H1 (cell line): ENCODE measurements at regions not wholly inside any gene's neighbourhood (a gene's known extent, or its start where the extent isn't known, plus 50 kb on each side); places are given as distances from the start of the nearest gene placed in this dataset.

Source experiments
- CTCF ChIA-PET: fragments of 300-600 bp; sonication (Branson Sonifier 250); formaldehyde crosslinking; loops from one replicate; lab custom pipeline; 2021; ENCODE audit not compliant: partially characterized antibody; lab: Charles Lee
- POLR2A ChIA-PET: fragments of 300-600 bp; sonication (Branson Sonifier 250); formaldehyde crosslinking; loops from one replicate; lab custom pipeline; 2021; ENCODE audit warnings: inconsistent platforms; ENCODE audit not compliant: partially characterized antibody; lab: Charles Lee
- DNase-seq, 2 experiments: peaks; one replicate each; pipeline versions ENCODE4 v3.0.0 to v3.0.0-alpha.2; 2010 to 2022; ENCODE audit warnings: low spot score in 2 of 2, low read depth in 1 of 2, mixed read lengths in 1 of 2
- FAIRE-seq: peaks from 2 replicates; lab custom pipeline; 2011; peaks lifted over from hg19 to GRCh38; lab: Jason Lieb, UNC
- H2AFZ ChIP-seq: 2 replicates; pipeline ENCODE4 v1.8.1; 2012; ENCODE audit warnings: low read length, inconsistent platforms
- H2AK5ac ChIP-seq: 2 replicates; pipeline ENCODE4 v1.6.1; 2013; ENCODE audit warnings: low read depth, low read length
- H2BK120ac ChIP-seq: replicated peaks from 2 replicates; pipeline ENCODE3; 2013; ENCODE audit warnings: low read depth, low read length, inconsistent platforms
- H2BK12ac ChIP-seq: 2 replicates; pipeline ENCODE4 v1.6.1; 2013; ENCODE audit warnings: low read depth, low read length
- H2BK15ac ChIP-seq: 2 replicates; pipeline ENCODE4 v1.6.1; 2013; ENCODE audit warnings: low read length
- H2BK20ac ChIP-seq: 2 replicates; pipeline ENCODE4 v1.6.1; 2013; ENCODE audit warnings: low read length
- H2BK5ac ChIP-seq: 2 replicates; pipeline ENCODE4 v1.6.1; 2013; ENCODE audit warnings: low read depth, low read length
- H3K14ac ChIP-seq: 2 replicates; pipeline ENCODE4 v1.6.1; 2013; ENCODE audit warnings: inconsistent platforms; ENCODE audit not compliant: insufficient read length
- H3K18ac ChIP-seq: 2 replicates; pipeline ENCODE4 v1.6.1; 2013; ENCODE audit warnings: low read length; ENCODE audit errors: extremely low read depth
- H3K23ac ChIP-seq: 2 replicates; pipeline ENCODE4 v1.6.1; 2013; ENCODE audit warnings: inconsistent platforms; ENCODE audit not compliant: insufficient read length
- H3K23me2 ChIP-seq: 2 replicates; pipeline ENCODE4 v1.6.1; 2013; ENCODE audit warnings: low read depth, low read length
- H3K27ac ChIP-seq: 2 replicates; pipeline ENCODE4 v1.6.1; 2011; ENCODE audit warnings: low read depth, low read length, inconsistent platforms
- H3K27me3 ChIP-seq, 4 experiments: replicated peaks in 1 of 4; 1 replicate in 1 of 4; 2 replicates in 3 of 4; pipeline versions ENCODE4 v1.6.1 to v1.8.1; 2011 to 2013; ENCODE audit warnings: low read length in 3 of 4, mild to moderate bottlenecking in 3 of 4, inconsistent platforms in 2 of 4, mixed read lengths in 2 of 4, moderate library complexity in 1 of 4; ENCODE audit not compliant: control insufficient read depth in 3 of 4, insufficient read depth in 3 of 4; ENCODE audit errors: extremely low read depth in 1 of 4
- H3K36me3 ChIP-seq, 4 experiments: 2 replicates each; pipeline versions ENCODE4 v1.6.1 to v1.8.1; 2011 to 2013; ENCODE audit warnings: mild to moderate bottlenecking in 4 of 4, low read length in 3 of 4, moderate library complexity in 2 of 4, control low read depth in 1 of 4, inconsistent platforms in 1 of 4; ENCODE audit not compliant: insufficient read depth in 4 of 4, control insufficient read depth in 2 of 4
- H3K4ac ChIP-seq: replicated peaks from 2 replicates; pipeline ENCODE3; 2013; ENCODE audit warnings: low read length, low read depth, mixed read lengths, inconsistent platforms; ENCODE audit not compliant: insufficient read length
- H3K4me1 ChIP-seq, 4 experiments: replicated peaks in 1 of 4; 1 replicate in 1 of 4; 2 replicates in 3 of 4; pipeline versions ENCODE4 v1.6.1 to v1.8.1; 2011 to 2013; ENCODE audit warnings: low read length in 3 of 4, inconsistent platforms in 2 of 4, mixed read lengths in 1 of 4; ENCODE audit not compliant: insufficient read depth in 4 of 4, control insufficient read depth in 3 of 4
- H3K4me2 ChIP-seq, 2 experiments: 2 replicates each; pipeline versions ENCODE4 v1.6.1 to v1.8.1; 2011 to 2013; ENCODE audit warnings: low read depth in 2 of 2, low read length in 2 of 2, control low read depth in 1 of 2, inconsistent platforms in 1 of 2, mild to moderate bottlenecking in 1 of 2; ENCODE audit not compliant: insufficient read depth in 1 of 2
- H3K4me3 ChIP-seq, 4 experiments: fragments of 200-600, 300-600 bp in 1 of 4; sonication (generic), shearing (Covaris generic), sonication (Bioruptor Twin) in 1 of 4; 2 replicates each; pipeline versions ENCODE4 v1.5.1 to v1.8.1; 2011 to 2016; ENCODE audit warnings: low read length in 4 of 4, low read depth in 3 of 4, control low read depth in 2 of 4, inconsistent platforms in 2 of 4, mild to moderate bottlenecking in 2 of 4, mixed read lengths in 1 of 4, moderate library complexity in 1 of 4; ENCODE audit not compliant: insufficient read depth in 2 of 4; ENCODE audit errors: extremely low read depth in 1 of 4
- H3K56ac ChIP-seq: replicated peaks from 2 replicates; pipeline ENCODE3; 2013; ENCODE audit warnings: low read depth, mild to moderate bottlenecking, mixed read lengths, low read length, inconsistent platforms; ENCODE audit not compliant: insufficient read length
- H3K79me1 ChIP-seq: 2 replicates; pipeline ENCODE4 v1.6.1; 2013; ENCODE audit warnings: low read depth, low read length, control low read depth
- H3K79me2 ChIP-seq, 2 experiments: 2 replicates each; pipeline versions ENCODE4 v1.6.1 to v1.8.1; 2012 to 2013; ENCODE audit warnings: low read length in 2 of 2, mild to moderate bottlenecking in 2 of 2, inconsistent platforms in 1 of 2; ENCODE audit not compliant: insufficient read depth in 2 of 2, control insufficient read depth in 1 of 2
- H3K9ac ChIP-seq, 4 experiments: replicated peaks in 1 of 4; 1 replicate in 1 of 4; 2 replicates in 3 of 4; pipeline versions ENCODE4 v1.6.1 to v1.8.1; 2011 to 2013; ENCODE audit warnings: low read depth in 3 of 4, low read length in 3 of 4, control low read depth in 2 of 4, mild to moderate bottlenecking in 2 of 4, moderate library complexity in 2 of 4, inconsistent platforms in 1 of 4; ENCODE audit errors: extremely low read depth in 1 of 4
- H3K9me3 ChIP-seq, 2 experiments: 2 replicates each; pipeline versions ENCODE4 v1.6.1 to v1.8.1; 2012 to 2013; ENCODE audit warnings: mild to moderate bottlenecking in 2 of 2, moderate library complexity in 2 of 2, control low read depth in 1 of 2, inconsistent platforms in 1 of 2, low read depth in 1 of 2, low read length in 1 of 2, mixed read lengths in 1 of 2; ENCODE audit not compliant: insufficient read depth in 2 of 2
- H4K20me1 ChIP-seq, 2 experiments: replicated peaks in 1 of 2; 2 replicates each; pipeline versions ENCODE3 to v1.8.1; 2011 to 2013; ENCODE audit warnings: inconsistent platforms in 2 of 2, low read length in 2 of 2, mild to moderate bottlenecking in 1 of 2; ENCODE audit not compliant: insufficient read depth in 2 of 2, control insufficient read depth in 1 of 2
- H4K5ac ChIP-seq: 2 replicates; pipeline ENCODE4 v1.6.1; 2013; ENCODE audit warnings: low read length, low read depth, mixed read lengths, inconsistent platforms; ENCODE audit not compliant: insufficient read length
- H4K8ac ChIP-seq: 2 replicates; pipeline ENCODE4 v1.8.0; 2013; ENCODE audit warnings: mild to moderate bottlenecking, moderate library complexity, low read length, inconsistent platforms; ENCODE audit not compliant: insufficient read depth; ENCODE audit errors: extremely low read depth
- H4K91ac ChIP-seq: replicated peaks from 2 replicates; pipeline ENCODE3; 2013; ENCODE audit warnings: low read length, mixed read lengths, inconsistent platforms; ENCODE audit not compliant: insufficient read length
- SUZ12 ChIP-seq: fragments of 200-600 bp; sonication (generic); IDR thresholded peaks from 2 replicates; pipeline ENCODE4 v1.6.1; 2012; ENCODE audit warnings: mild to moderate bottlenecking, inconsistent platforms, low read length, moderate library complexity, mixed read lengths
- WGBS, 2 experiments: shearing (Covaris generic) in 1 of 2; methylation state at CpG; one replicate each; pipeline versions ENCODE4 v1.1.6 to v1.1.7; 2013 to 2015; ENCODE audit warnings: low lambda C conversion rate in 2 of 2, mixed read lengths in 2 of 2, inconsistent platforms in 1 of 2, low coverage in 1 of 2, missing lambda C conversion rate in 1 of 2; ENCODE audit not compliant: insufficient replicate concordance in 2 of 2, insufficient coverage in 1 of 2, insufficient read length in 1 of 2; ENCODE audit errors: extremely low coverage in 1 of 2, missing lambda C conversion rate in 1 of 2; 5-methylcytosine and 5-hydroxymethylcytosine counted together
- TF ChIP-seq, protein P1 (sequence below), 3 experiments: IDR thresholded peaks; 1 replicate in 2 of 3; 2 replicates in 1 of 3; pipeline versions ENCODE4 v1.5.1 to v1.6.1; 2011; ENCODE audit warnings: low read length in 3 of 3, mild to moderate bottlenecking in 3 of 3, inconsistent platforms in 2 of 3, low read depth in 1 of 3, moderate library complexity in 1 of 3; ENCODE audit not compliant: insufficient read depth in 1 of 3; ENCODE audit errors: control extremely low read depth in 1 of 3

DNA sequence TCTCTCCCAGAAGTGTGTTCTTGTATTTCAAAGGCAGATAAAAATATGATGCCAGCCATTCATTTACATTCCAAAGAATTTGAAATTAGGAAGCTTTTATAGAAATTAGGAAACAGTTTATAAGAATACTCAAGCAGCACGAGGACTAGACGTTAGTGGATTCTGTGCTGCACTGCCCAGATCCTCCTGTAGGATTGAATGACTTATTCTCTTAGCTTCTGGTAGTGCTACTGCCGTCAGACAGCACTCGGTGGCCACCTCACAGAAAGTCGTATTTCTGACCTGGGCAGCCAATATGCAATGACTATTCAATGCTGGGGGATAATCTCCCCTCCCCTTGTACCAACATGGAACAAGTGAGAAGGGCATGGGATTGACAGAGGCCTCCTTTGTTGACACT is 326.4 kb downstream of the RPL10L start:
- Histone ChIP-seq H3K79me2 (no peaks in the 10 kb centered on the region), H3K4me1 (peaks cover 0 to 15% (median 9%) of the 10 kb centered on the region in 4 experiments; a peak in 4 of 7 replicates), H3K4ac (no peak overlapping the region), H2BK20ac (no peak overlapping the region), H3K14ac (no peak overlapping the region), H3K4me3 (no peak overlapping the region), H3K36me3 (no peaks in the 10 kb centered on the region), H3K9ac (no peak overlapping the region), H2BK120ac (no peak overlapping the region), H4K5ac (no peak overlapping the region), H2BK5ac (no peak overlapping the region), H2BK12ac (no peak overlapping the region), H4K20me1 (no peaks in the 10 kb centered on the region), H3K27ac (no peak overlapping the region), H4K8ac (no peak overlapping the region), H4K91ac (no peak overlapping the region), H3K27me3 (peaks cover 0 to 4% (median 2%) of the 10 kb centered on the region in 4 experiments; a peak in 1 of 7 replicates), H2AFZ (no peak overlapping the region), H3K4me2 (no peak overlapping the region), H3K9me3 (no peaks in the 10 kb centered on the region), H3K18ac (no peak overlapping the region), H3K23ac (no peak overlapping the region), H3K56ac (no peak overlapping the region), H2AK5ac (no peak overlapping the region), H3K79me1 (no peaks in the 10 kb centered on the region), H3K23me2 (peaks cover 2% of the 10 kb centered on the region; the same call in 1 of the 2 replicates), H2BK15ac (no peak overlapping the region)
- no peak for DNase-seq
- CTCF ChIA-PET, result interaction anchor here (0.9 to 3.3 kb wide), 7 partner anchors 9 to 287 kb away, joined by 3 to 12 read pairs (median 7); no protein-coding TSS in a partner anchor
- WGBS, 2 experiments, result 72% methylated on average over 5 of the region's 5 CpGs; no CpG with 5 or more reads in 1 of the 2 experiments
- TF ChIP-seq, protein P1, sequence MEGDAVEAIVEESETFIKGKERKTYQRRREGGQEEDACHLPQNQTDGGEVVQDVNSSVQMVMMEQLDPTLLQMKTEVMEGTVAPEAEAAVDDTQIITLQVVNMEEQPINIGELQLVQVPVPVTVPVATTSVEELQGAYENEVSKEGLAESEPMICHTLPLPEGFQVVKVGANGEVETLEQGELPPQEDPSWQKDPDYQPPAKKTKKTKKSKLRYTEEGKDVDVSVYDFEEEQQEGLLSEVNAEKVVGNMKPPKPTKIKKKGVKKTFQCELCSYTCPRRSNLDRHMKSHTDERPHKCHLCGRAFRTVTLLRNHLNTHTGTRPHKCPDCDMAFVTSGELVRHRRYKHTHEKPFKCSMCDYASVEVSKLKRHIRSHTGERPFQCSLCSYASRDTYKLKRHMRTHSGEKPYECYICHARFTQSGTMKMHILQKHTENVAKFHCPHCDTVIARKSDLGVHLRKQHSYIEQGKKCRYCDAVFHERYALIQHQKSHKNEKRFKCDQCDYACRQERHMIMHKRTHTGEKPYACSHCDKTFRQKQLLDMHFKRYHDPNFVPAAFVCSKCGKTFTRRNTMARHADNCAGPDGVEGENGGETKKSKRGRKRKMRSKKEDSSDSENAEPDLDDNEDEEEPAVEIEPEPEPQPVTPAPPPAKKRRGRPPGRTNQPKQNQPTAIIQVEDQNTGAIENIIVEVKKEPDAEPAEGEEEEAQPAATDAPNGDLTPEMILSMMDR (IDR thresholded peaks at IDR 0.05; ENCODE audit: control extremely low read depth in 1 of 3, insufficient read depth in 1 of 3, low read depth in 1 of 3, low read length in 3 of 3), result peak in 1 of 3 experiments; percentile 30; a peak in 1 of 4 replicates
- no peak for TF ChIP-seq SUZ12
- POLR2A ChIA-PET, result no interaction called here
- FAIRE-seq, result no peak
